ENCODE measurements at regions not wholly inside any gene's neighbourhood (a gene's known extent, or its start where the extent isn't known, plus 50 kb on each side); places are given as distances from the start of the nearest gene placed in this dataset.

- DNase-seq (ENCODE audit: low read depth, low spot score) = no peak
- H3K36me3 ChIP-seq (ENCODE audit: insufficient read depth, low read length) = no peaks in the 10 kb centered on the region
- TF ChIP-seq EZH2 (IDR thresholded peaks at IDR 0.05) (no peak), FOXP2 (optimal IDR thresholded peaks at IDR 0.05; ENCODE audit: control extremely low read depth, extremely low read length, insufficient read depth) (no peak), POLR2AphosphoS5 (IDR thresholded peaks at IDR 0.05; ENCODE audit: borderline replicate concordance, low read depth, low read length) (no peak)
- H3K9ac ChIP-seq (ENCODE audit: insufficient read length) = no peak overlapping the region
- H3K9me3 ChIP-seq (ENCODE audit: low read depth, low read length) = no peaks in the 10 kb centered on the region
- no peak overlapping the region for H3K4me3 ChIP-seq
- H3K27ac ChIP-seq = no peak overlapping the region
Observed at GRCh38 chr3:94303266-94303665, 240.4 kb downstream of the NSUN3 start.

- Histone ChIP-seq H3K36me3 (ENCODE audit: insufficient read depth, low read length) (no peaks in the 10 kb centered on the region), H3K27ac (no peak overlapping the region), H3K4me3 (no peak overlapping the region), H3K9ac (ENCODE audit: insufficient read length) (no peak overlapping the region), H3K9me3 (ENCODE audit: low read depth, low read length) (no peaks in the 10 kb centered on the region)
- TF ChIP-seq FOXP2 (optimal IDR thresholded peaks at IDR 0.05; ENCODE audit: control extremely low read depth, extremely low read length, insufficient read depth) (no peak), EZH2 (IDR thresholded peaks at IDR 0.05) (no peak), POLR2AphosphoS5 (IDR thresholded peaks at IDR 0.05; ENCODE audit: borderline replicate concordance, low read depth, low read length) (no peak)
- no peak for DNase-seq (ENCODE audit: low read depth, low spot score)
Observed at GRCh38 chr3:94303897-94304296, 241.0 kb downstream of the NSUN3 start.

GRCh38 chr3:94304954-94305353 lies 242.1 kb downstream of the NSUN3 start:
- no peak overlapping the region for H3K27ac ChIP-seq
- no peak for DNase-seq (ENCODE audit: low read depth, low spot score)
- no peaks in the 10 kb centered on the region for H3K36me3 ChIP-seq (ENCODE audit: insufficient read depth, low read length)
- no peak overlapping the region for H3K9ac ChIP-seq (ENCODE audit: insufficient read length)
- no peak overlapping the region for H3K4me3 ChIP-seq
- TF ChIP-seq POLR2AphosphoS5 (IDR thresholded peaks at IDR 0.05; ENCODE audit: borderline replicate concordance, low read depth, low read length) (no peak), EZH2 (IDR thresholded peaks at IDR 0.05) (no peak), FOXP2 (optimal IDR thresholded peaks at IDR 0.05; ENCODE audit: control extremely low read depth, extremely low read length, insufficient read depth) (no peak)
- H3K9me3 ChIP-seq (ENCODE audit: low read depth, low read length) = no peaks in the 10 kb centered on the region

DNA sequence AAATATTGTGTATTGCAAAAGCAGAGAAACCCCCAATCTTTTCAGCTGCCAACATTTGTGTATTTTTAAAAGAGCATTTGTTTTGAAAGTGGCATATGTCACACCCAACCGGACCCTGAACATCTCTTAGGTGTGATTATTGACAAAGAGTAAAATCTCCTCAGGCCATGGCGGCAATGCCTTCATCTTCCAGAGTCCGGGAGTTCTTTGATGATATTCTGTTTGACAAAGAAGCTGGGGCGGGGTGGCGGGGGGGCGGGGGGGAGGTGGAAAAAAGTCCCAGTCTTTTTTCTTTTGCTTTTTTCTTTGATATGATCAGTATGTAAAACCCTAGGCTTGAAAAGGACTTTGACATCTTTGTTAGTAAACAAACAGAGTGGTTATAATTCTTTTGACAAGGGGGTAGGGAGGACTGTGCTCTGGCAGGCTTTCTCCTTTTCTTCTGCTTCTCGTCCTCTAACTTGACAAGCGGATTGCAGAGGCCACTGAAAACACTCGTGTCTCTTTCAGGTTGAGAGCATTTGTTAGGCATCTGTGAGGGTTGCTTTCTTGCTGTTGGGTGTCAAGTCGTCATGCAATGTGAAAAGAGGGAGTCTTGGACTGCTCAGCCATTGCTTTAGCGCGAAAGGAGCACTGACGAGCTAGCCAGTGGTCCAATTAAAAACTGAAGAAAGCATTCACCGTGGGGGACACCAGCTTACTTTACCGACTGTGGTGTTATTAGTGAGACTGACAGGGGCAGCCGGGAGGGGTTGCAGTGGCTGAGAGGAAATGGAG lies 243.2 kb downstream of the NSUN3 start:
- H3K9me3 ChIP-seq (ENCODE audit: low read depth, low read length) = no peaks in the 10 kb centered on the region
- H3K36me3 ChIP-seq (ENCODE audit: insufficient read depth, low read length) = no peaks in the 10 kb centered on the region
- H3K27ac ChIP-seq = no peak overlapping the region
- no peak overlapping the region for H3K4me3 ChIP-seq
- DNase-seq (ENCODE audit: low read depth, low spot score) = no peak
- no peak for TF ChIP-seq EZH2 (IDR thresholded peaks at IDR 0.05)
- no peak for TF ChIP-seq POLR2AphosphoS5 (IDR thresholded peaks at IDR 0.05; ENCODE audit: borderline replicate concordance, low read depth, low read length)
- TF ChIP-seq FOXP2 (optimal IDR thresholded peaks at IDR 0.05; ENCODE audit: control extremely low read depth, extremely low read length, insufficient read depth) = no peak
- H3K9ac ChIP-seq (ENCODE audit: insufficient read length) = no peak overlapping the region

DNA sequence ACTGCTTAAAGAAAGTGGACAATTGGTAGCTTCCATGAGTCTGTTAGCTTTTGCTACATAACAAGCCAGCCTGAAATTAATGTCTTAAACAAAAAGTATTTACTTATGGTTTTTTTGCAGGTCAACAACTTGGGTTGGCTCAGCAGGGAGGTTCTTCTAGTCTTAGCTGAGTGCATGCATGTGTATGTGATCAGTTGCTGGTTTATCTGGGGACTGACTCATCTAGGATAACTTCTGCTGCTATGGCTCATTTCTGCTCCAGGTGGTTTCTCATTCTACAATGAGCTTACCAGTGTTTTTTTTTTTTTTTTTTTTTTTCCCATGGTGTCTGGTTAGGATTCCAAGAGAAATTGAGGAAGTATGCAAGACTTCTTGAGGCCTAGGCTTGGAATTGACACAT lies 244.7 kb downstream of the NSUN3 start:
- TF ChIP-seq FOXP2 (optimal IDR thresholded peaks at IDR 0.05; ENCODE audit: control extremely low read depth, extremely low read length, insufficient read depth) (no peak), POLR2AphosphoS5 (IDR thresholded peaks at IDR 0.05; ENCODE audit: borderline replicate concordance, low read depth, low read length) (no peak), EZH2 (IDR thresholded peaks at IDR 0.05) (no peak)
- H3K27ac ChIP-seq = no peak overlapping the region
- no peak overlapping the region for H3K4me3 ChIP-seq
- H3K36me3 ChIP-seq (ENCODE audit: insufficient read depth, low read length) = no peaks in the 10 kb centered on the region
- no peak for DNase-seq (ENCODE audit: low read depth, low spot score)
- no peaks in the 10 kb centered on the region for H3K9me3 ChIP-seq (ENCODE audit: low read depth, low read length)
- no peak overlapping the region for H3K9ac ChIP-seq (ENCODE audit: insufficient read length)

GRCh38 chr3:94308767-94309166 lies 245.9 kb downstream of the NSUN3 start:
- Histone ChIP-seq H3K9ac (ENCODE audit: insufficient read length) (no peak overlapping the region), H3K9me3 (ENCODE audit: low read depth, low read length) (no peaks in the 10 kb centered on the region), H3K27ac (no peak overlapping the region), H3K36me3 (ENCODE audit: insufficient read depth, low read length) (no peaks in the 10 kb centered on the region), H3K4me3 (no peak overlapping the region)
- no peak for TF ChIP-seq EZH2 (IDR thresholded peaks at IDR 0.05)
- TF ChIP-seq POLR2AphosphoS5 (IDR thresholded peaks at IDR 0.05; ENCODE audit: borderline replicate concordance, low read depth, low read length) = no peak
- no peak for TF ChIP-seq FOXP2 (optimal IDR thresholded peaks at IDR 0.05; ENCODE audit: control extremely low read depth, extremely low read length, insufficient read depth)
- no peak for DNase-seq (ENCODE audit: low read depth, low spot score)

- no peak overlapping the region for H3K27ac ChIP-seq
- no peak overlapping the region for H3K9ac ChIP-seq (ENCODE audit: insufficient read length)
- TF ChIP-seq FOXP2 (optimal IDR thresholded peaks at IDR 0.05; ENCODE audit: control extremely low read depth, extremely low read length, insufficient read depth) (no peak), POLR2AphosphoS5 (IDR thresholded peaks at IDR 0.05; ENCODE audit: borderline replicate concordance, low read depth, low read length) (no peak), EZH2 (IDR thresholded peaks at IDR 0.05) (no peak)
- no peak for DNase-seq (ENCODE audit: low read depth, low spot score)
- H3K9me3 ChIP-seq (ENCODE audit: low read depth, low read length) = no peaks in the 10 kb centered on the region
- no peak overlapping the region for H3K4me3 ChIP-seq
- H3K36me3 ChIP-seq (ENCODE audit: insufficient read depth, low read length) = no peaks in the 10 kb centered on the region
Observed at GRCh38 chr3:94310341-94311135, 247.7 kb downstream of the NSUN3 start.

DNA sequence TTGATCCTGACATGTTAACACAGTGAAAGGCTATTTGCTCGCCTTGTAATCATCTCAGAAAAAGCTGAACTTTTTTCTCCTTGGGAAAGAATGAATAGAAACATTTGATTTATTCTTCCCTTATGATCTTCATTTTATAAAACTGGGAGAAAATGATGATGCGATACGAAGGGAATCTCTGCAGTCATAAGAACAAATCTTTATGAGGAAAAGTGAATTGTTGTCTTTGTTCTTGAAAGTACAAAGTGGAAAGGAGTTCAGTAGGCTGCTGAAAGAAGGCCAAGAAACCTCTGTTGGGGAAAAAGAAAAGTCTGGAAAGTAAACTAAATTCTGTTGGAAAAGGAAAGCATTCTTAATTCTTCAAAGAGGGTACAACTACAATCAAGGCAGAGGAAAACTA lies 248.8 kb downstream of the NSUN3 start:
- H3K4me3 ChIP-seq = no peak overlapping the region
- no peaks in the 10 kb centered on the region for H3K36me3 ChIP-seq (ENCODE audit: insufficient read depth, low read length)
- no peaks in the 10 kb centered on the region for H3K9me3 ChIP-seq (ENCODE audit: low read depth, low read length)
- no peak overlapping the region for H3K27ac ChIP-seq
- H3K9ac ChIP-seq (ENCODE audit: insufficient read length) = no peak overlapping the region
- no peak for DNase-seq (ENCODE audit: low read depth, low spot score)
- TF ChIP-seq EZH2 (IDR thresholded peaks at IDR 0.05) = no peak
- no peak for TF ChIP-seq FOXP2 (optimal IDR thresholded peaks at IDR 0.05; ENCODE audit: control extremely low read depth, extremely low read length, insufficient read depth)
- no peak for TF ChIP-seq POLR2AphosphoS5 (IDR thresholded peaks at IDR 0.05; ENCODE audit: borderline replicate concordance, low read depth, low read length)

All from SK-N-MC (cell line).